H9 (cell line): ENCODE measurements at regions not wholly inside any gene's neighbourhood (a gene's known extent, or its start where the extent isn't known, plus 50 kb on each side); places are given as distances from the start of the nearest gene placed in this dataset.

Source experiments
- DNase-seq: peaks from one replicate; pipeline ENCODE4 v3.0.0-alpha.2; 2017
- H2AFZ ChIP-seq: one replicate; pipeline ENCODE4 v1.6.1; 2013; ENCODE audit warnings: mild to moderate bottlenecking, low read length, control low read depth, moderate library complexity
- H2AK5ac ChIP-seq: 2 replicates; pipeline ENCODE4 v1.6.1; 2013; ENCODE audit warnings: low read length, control low read depth, mixed read lengths; ENCODE audit not compliant: insufficient read length
- H2BK120ac ChIP-seq: one replicate; pipeline ENCODE4 v1.6.1; 2013; ENCODE audit warnings: low read depth, mild to moderate bottlenecking, low read length, control low read depth, inconsistent platforms; ENCODE audit not compliant: poor library complexity, severe bottlenecking
- H2BK12ac ChIP-seq: 2 replicates; pipeline ENCODE4 v1.6.1; 2013; ENCODE audit warnings: low read length, control low read depth, mixed read lengths, low read depth; ENCODE audit not compliant: insufficient read length
- H2BK15ac ChIP-seq: 2 replicates; pipeline ENCODE4 v1.6.1; 2013; ENCODE audit warnings: low read depth, low read length, control low read depth
- H2BK20ac ChIP-seq: one replicate; pipeline ENCODE4 v1.6.1; 2013; ENCODE audit warnings: low read depth, mild to moderate bottlenecking, low read length, control low read depth, inconsistent platforms; ENCODE audit not compliant: poor library complexity, severe bottlenecking
- H2BK5ac ChIP-seq: 2 replicates; pipeline ENCODE4 v1.6.1; 2013; ENCODE audit warnings: low read length, control low read depth, mixed read lengths; ENCODE audit not compliant: insufficient read length
- H3K14ac ChIP-seq: 2 replicates; pipeline ENCODE4 v1.6.1; 2013; ENCODE audit warnings: low read length, control low read depth; ENCODE audit not compliant: insufficient read depth
- H3K18ac ChIP-seq: 2 replicates; pipeline ENCODE4 v1.6.1; 2013; ENCODE audit warnings: low read depth, mild to moderate bottlenecking, mixed read lengths, low read length, control low read depth; ENCODE audit not compliant: insufficient read length
- H3K23ac ChIP-seq: 2 replicates; pipeline ENCODE4 v1.6.1; 2013; ENCODE audit warnings: low read length, control low read depth, mixed read lengths, low read depth; ENCODE audit not compliant: insufficient read length
- H3K23me2 ChIP-seq: 2 replicates; pipeline ENCODE4 v1.6.1; 2013; ENCODE audit warnings: low read depth, mild to moderate bottlenecking, mixed read lengths, low read length, control low read depth; ENCODE audit not compliant: insufficient read length, poor library complexity, severe bottlenecking
- H3K27ac ChIP-seq: 2 replicates; pipeline ENCODE4 v1.5.1; 2013; ENCODE audit warnings: low read length, control low read depth, mixed read lengths, low read depth; ENCODE audit not compliant: insufficient read length
- H3K27me3 ChIP-seq: 2 replicates; pipeline ENCODE4 v1.6.1; 2013; ENCODE audit warnings: low read length, control low read depth, inconsistent platforms; ENCODE audit not compliant: insufficient read depth
- H3K4ac ChIP-seq: 2 replicates; pipeline ENCODE4 v1.6.1; 2013; ENCODE audit warnings: low read depth, mild to moderate bottlenecking, control low read depth, inconsistent platforms, low read length, moderate library complexity
- H3K4me1 ChIP-seq: 2 replicates; pipeline ENCODE4 v1.6.1; 2013; ENCODE audit warnings: low read length, control low read depth, inconsistent platforms; ENCODE audit not compliant: insufficient read depth
- H3K4me2 ChIP-seq: 2 replicates; pipeline ENCODE4 v1.6.1; 2013; ENCODE audit warnings: low read length, control low read depth, mixed read lengths; ENCODE audit not compliant: insufficient read length, insufficient read depth
- H3K56ac ChIP-seq: 2 replicates; pipeline ENCODE4 v1.6.1; 2013; ENCODE audit warnings: low read depth, mild to moderate bottlenecking, mixed read lengths, low read length, control low read depth; ENCODE audit not compliant: insufficient read length
- H3K79me1 ChIP-seq: 2 replicates; pipeline ENCODE4 v1.6.1; 2013; ENCODE audit warnings: low read depth, mild to moderate bottlenecking, moderate library complexity, low read length, control low read depth, inconsistent platforms; ENCODE audit not compliant: insufficient read depth, poor library complexity, severe bottlenecking
- H3K79me2 ChIP-seq: 2 replicates; pipeline ENCODE4 v1.6.1; 2013; ENCODE audit warnings: low read length, control low read depth, inconsistent platforms; ENCODE audit not compliant: insufficient read depth
- H3K9ac ChIP-seq: 2 replicates; pipeline ENCODE4 v1.6.1; 2013; ENCODE audit warnings: low read length, control low read depth, mixed read lengths; ENCODE audit not compliant: insufficient read length; ENCODE audit errors: extremely low read depth
- H3K9me3 ChIP-seq: one replicate; pipeline ENCODE4 v1.6.1; 2013; ENCODE audit warnings: low read depth, low read length, inconsistent platforms; ENCODE audit not compliant: control insufficient read depth
- H3T11ph ChIP-seq: one replicate; pipeline ENCODE4 v1.6.1; 2013; ENCODE audit warnings: mild to moderate bottlenecking, low read length, control low read depth, inconsistent platforms
- H4K20me1 ChIP-seq: one replicate; pipeline ENCODE4 v1.6.1; 2013; ENCODE audit not compliant: control insufficient read depth, insufficient read length, insufficient read depth
- H4K5ac ChIP-seq: 2 replicates; pipeline ENCODE4 v1.6.1; 2013; ENCODE audit warnings: low read depth, mild to moderate bottlenecking, mixed read lengths, low read length, control low read depth; ENCODE audit not compliant: insufficient read length
- H4K8ac ChIP-seq: replicated peaks from 2 replicates; pipeline ENCODE4 v1.6.1; 2013; ENCODE audit warnings: low read length, control low read depth, mixed read lengths, low read depth; ENCODE audit not compliant: insufficient read length
- H4K91ac ChIP-seq: 2 replicates; pipeline ENCODE4 v1.6.1; 2013; ENCODE audit warnings: low read depth, mild to moderate bottlenecking, moderate library complexity, mixed read lengths, low read length, control low read depth; ENCODE audit not compliant: insufficient read length
- H3K27ac Mint-ChIP-seq, 3 experiments: 2 replicates in 2 of 3; 3 replicates in 1 of 3; pipeline ENCODE4 v1.8.0; 2020 to 2021; ENCODE audit warnings: mixed read lengths in 3 of 3, mild to moderate bottlenecking in 1 of 3, moderate library complexity in 1 of 3
- H3K27me3 Mint-ChIP-seq: 2 replicates; pipeline ENCODE4 v1.8.0; 2021; ENCODE audit warnings: low read depth, mild to moderate bottlenecking, moderate library complexity, mixed read lengths
- H3K36me3 Mint-ChIP-seq, 3 experiments: 2 replicates in 2 of 3; 3 replicates in 1 of 3; pipeline ENCODE4 v1.8.0; 2020 to 2021; ENCODE audit warnings: low read depth in 3 of 3, mixed read lengths in 3 of 3; ENCODE audit not compliant: insufficient read depth in 1 of 3
- H3K4me1 Mint-ChIP-seq, 2 experiments: 2 replicates each; pipeline ENCODE4 v1.8.0; 2020; ENCODE audit warnings: mixed read lengths in 2 of 2
- H3K4me3 Mint-ChIP-seq, 2 experiments: 2 replicates in 1 of 2; 3 replicates in 1 of 2; pipeline ENCODE4 v1.8.0; 2020 to 2021; ENCODE audit warnings: mild to moderate bottlenecking in 2 of 2, mixed read lengths in 2 of 2, moderate library complexity in 1 of 2
- H3K9me3 Mint-ChIP-seq, 2 experiments: 2 replicates in 1 of 2; 3 replicates in 1 of 2; pipeline ENCODE4 v1.8.0; 2020; ENCODE audit warnings: mild to moderate bottlenecking in 2 of 2, mixed read lengths in 2 of 2, moderate library complexity in 1 of 2
- CTCF ChIP-seq: fragments of 200-600 bp; sonication (generic); conservative IDR thresholded peaks from 3 replicates; pipeline ENCODE4 v1.8.0; 2021; ENCODE audit warnings: antibody characterized with exemption, mild to moderate bottlenecking
- WGBS: extraction: QIAGEN DNeasy Blood & Tissue Kit; methylation state at CpG from one replicate; pipeline ENCODE4 v1.1.7; 2013; ENCODE audit warnings: missing lambda C conversion rate, low lambda C conversion rate, mixed read lengths; ENCODE audit not compliant: insufficient read length; ENCODE audit errors: extremely low coverage; 5-methylcytosine and 5-hydroxymethylcytosine counted together

- H3T11ph ChIP-seq = no peak overlapping the region
- no peak overlapping the region for H3K14ac ChIP-seq
- Mint-ChIP-seq H3K27me3 (no peaks in the 10 kb centered on the region; the same call in 1 of the 2 replicates), H3K27ac (no peak overlapping the region), H3K36me3 (peaks cover 0 to 5% (median 0%) of the 10 kb centered on the region in 3 experiments; a peak in 2 of 7 replicates), H3K4me3 (no peak overlapping the region), H3K4me1 (peaks cover 27 to 34% of the 10 kb centered on the region in 2 experiments), H3K9me3 (peaks cover under 1 to 2% of the 10 kb centered on the region in 2 experiments; a peak in 3 of 5 replicates)
- no peak overlapping the region for H3K18ac ChIP-seq
- H2BK120ac ChIP-seq = no peak overlapping the region
- DNase-seq = no peak
- no peaks in the 10 kb centered on the region for H3K79me2 ChIP-seq
- no peaks in the 10 kb centered on the region for H4K20me1 ChIP-seq
- no peak overlapping the region for H2BK20ac ChIP-seq
- no peak overlapping the region for H3K9ac ChIP-seq
- H4K91ac ChIP-seq = no peak overlapping the region
- H2BK12ac ChIP-seq = no peak overlapping the region
- H3K79me1 ChIP-seq = no peaks in the 10 kb centered on the region
- H3K27ac ChIP-seq = no peak overlapping the region
- no peak overlapping the region for H3K4me2 ChIP-seq
- no peaks in the 10 kb centered on the region for H3K23me2 ChIP-seq
- H3K56ac ChIP-seq = no peak overlapping the region
- no peak overlapping the region for H4K8ac ChIP-seq
- no peak overlapping the region for H2BK5ac ChIP-seq
- WGBS = no CpG with 5 or more reads among the region's 3 CpGs
- H2AFZ ChIP-seq = no peak overlapping the region
- no peak overlapping the region for H3K23ac ChIP-seq
- TF ChIP-seq CTCF = no peak
- H4K5ac ChIP-seq = no peak overlapping the region
- H3K9me3 ChIP-seq = no peaks in the 10 kb centered on the region
- no peaks in the 10 kb centered on the region for H3K27me3 ChIP-seq
- H2BK15ac ChIP-seq = no peak overlapping the region
- peaks cover 7% of the 10 kb centered on the region; the same call in 1 of the 2 replicates for H3K4me1 ChIP-seq
- H2AK5ac ChIP-seq = no peak overlapping the region
- no peak overlapping the region for H3K4ac ChIP-seq
Measured at GRCh38 chr4:146029147-146029546, 90.5 kb upstream of the ZNF827 start.
